Suprapubic skin (tissue), 4 donors: ENCODE measurements at regions not wholly inside any gene's neighbourhood (a gene's known extent, or its start where the extent isn't known, plus 50 kb on each side); places are given as distances from the start of the nearest gene placed in this dataset.

Experiments used
- CTCF ChIP-seq, 2 donors: fragments of 200-600 bp in 1 of 2; fragments of 450-650 bp in 1 of 2; sonication (generic) in 1 of 2; IDR thresholded peaks; one replicate each; pipeline ENCODE4 v1.5.1; 2016 to 2019; ENCODE audit warnings: antibody characterized with exemption in 2 of 2, mild to moderate bottlenecking in 1 of 2, moderate library complexity in 1 of 2
- EP300 ChIP-seq: sonication (generic); formaldehyde crosslinking; IDR thresholded peaks from one replicate; pipeline ENCODE4 v1.6.1; 2017; ENCODE audit warnings: antibody characterized with exemption
- POLR2A ChIP-seq, 2 donors: fragments of 450-650 bp; IDR thresholded peaks; one replicate each; pipeline ENCODE4 v1.6.1; 2017; ENCODE audit warnings: antibody characterized with exemption in 2 of 2, mild to moderate bottlenecking in 2 of 2, moderate library complexity in 2 of 2
- POLR2AphosphoS5 ChIP-seq, 3 donors: sonication (generic); formaldehyde crosslinking; IDR thresholded peaks; one replicate each; pipeline ENCODE4 v1.6.1; 2017; ENCODE audit warnings: antibody characterized with exemption in 3 of 3

GRCh38 chr3:7875925-7876324 is 625.7 kb upstream of the LMCD1 start:
- TF ChIP-seq POLR2AphosphoS5 (IDR thresholded peaks at IDR 0.05) (no peak), CTCF (IDR thresholded peaks at IDR 0.05) (no peak), POLR2A (IDR thresholded peaks at IDR 0.05) (no peak), EP300 (no peak)
